H1 (cell line): ENCODE measurements at regions not wholly inside any gene's neighbourhood (a gene's known extent, or its start where the extent isn't known, plus 50 kb on each side); places are given as distances from the start of the nearest gene placed in this dataset.

Experiments
- CTCF ChIA-PET: fragments of 300-600 bp; sonication (Branson Sonifier 250); formaldehyde crosslinking; loops from one replicate; lab custom pipeline; 2021; ENCODE audit not compliant: partially characterized antibody; lab: Charles Lee
- POLR2A ChIA-PET: fragments of 300-600 bp; sonication (Branson Sonifier 250); formaldehyde crosslinking; loops from one replicate; lab custom pipeline; 2021; ENCODE audit warnings: inconsistent platforms; ENCODE audit not compliant: partially characterized antibody; lab: Charles Lee
- DNase-seq, 2 experiments: peaks; one replicate each; pipeline versions ENCODE4 v3.0.0 to v3.0.0-alpha.2; 2010 to 2022; ENCODE audit warnings: low spot score in 2 of 2, low read depth in 1 of 2, mixed read lengths in 1 of 2
- FAIRE-seq: peaks from 2 replicates; lab custom pipeline; 2011; peaks lifted over from hg19 to GRCh38; lab: Jason Lieb, UNC
- H2AFZ ChIP-seq: 2 replicates; pipeline ENCODE4 v1.8.1; 2012; ENCODE audit warnings: low read length, inconsistent platforms
- H2AK5ac ChIP-seq: 2 replicates; pipeline ENCODE4 v1.6.1; 2013; ENCODE audit warnings: low read depth, low read length
- H2BK120ac ChIP-seq: replicated peaks from 2 replicates; pipeline ENCODE3; 2013; ENCODE audit warnings: low read depth, low read length, inconsistent platforms
- H2BK12ac ChIP-seq: 2 replicates; pipeline ENCODE4 v1.6.1; 2013; ENCODE audit warnings: low read depth, low read length
- H2BK15ac ChIP-seq: 2 replicates; pipeline ENCODE4 v1.6.1; 2013; ENCODE audit warnings: low read length
- H2BK20ac ChIP-seq: 2 replicates; pipeline ENCODE4 v1.6.1; 2013; ENCODE audit warnings: low read length
- H2BK5ac ChIP-seq: 2 replicates; pipeline ENCODE4 v1.6.1; 2013; ENCODE audit warnings: low read depth, low read length
- H3K14ac ChIP-seq: 2 replicates; pipeline ENCODE4 v1.6.1; 2013; ENCODE audit warnings: inconsistent platforms; ENCODE audit not compliant: insufficient read length
- H3K18ac ChIP-seq: 2 replicates; pipeline ENCODE4 v1.6.1; 2013; ENCODE audit warnings: low read length; ENCODE audit errors: extremely low read depth
- H3K23ac ChIP-seq: 2 replicates; pipeline ENCODE4 v1.6.1; 2013; ENCODE audit warnings: inconsistent platforms; ENCODE audit not compliant: insufficient read length
- H3K23me2 ChIP-seq: 2 replicates; pipeline ENCODE4 v1.6.1; 2013; ENCODE audit warnings: low read depth, low read length
- H3K27ac ChIP-seq: 2 replicates; pipeline ENCODE4 v1.6.1; 2011; ENCODE audit warnings: low read depth, low read length, inconsistent platforms
- H3K27me3 ChIP-seq, 4 experiments: replicated peaks in 1 of 4; 1 replicate in 1 of 4; 2 replicates in 3 of 4; pipeline versions ENCODE4 v1.6.1 to v1.8.1; 2011 to 2013; ENCODE audit warnings: low read length in 3 of 4, mild to moderate bottlenecking in 3 of 4, inconsistent platforms in 2 of 4, mixed read lengths in 2 of 4, moderate library complexity in 1 of 4; ENCODE audit not compliant: control insufficient read depth in 3 of 4, insufficient read depth in 3 of 4; ENCODE audit errors: extremely low read depth in 1 of 4
- H3K36me3 ChIP-seq, 4 experiments: 2 replicates each; pipeline versions ENCODE4 v1.6.1 to v1.8.1; 2011 to 2013; ENCODE audit warnings: mild to moderate bottlenecking in 4 of 4, low read length in 3 of 4, moderate library complexity in 2 of 4, control low read depth in 1 of 4, inconsistent platforms in 1 of 4; ENCODE audit not compliant: insufficient read depth in 4 of 4, control insufficient read depth in 2 of 4
- H3K4ac ChIP-seq: replicated peaks from 2 replicates; pipeline ENCODE3; 2013; ENCODE audit warnings: low read length, low read depth, mixed read lengths, inconsistent platforms; ENCODE audit not compliant: insufficient read length
- H3K4me1 ChIP-seq, 4 experiments: replicated peaks in 1 of 4; 1 replicate in 1 of 4; 2 replicates in 3 of 4; pipeline versions ENCODE4 v1.6.1 to v1.8.1; 2011 to 2013; ENCODE audit warnings: low read length in 3 of 4, inconsistent platforms in 2 of 4, mixed read lengths in 1 of 4; ENCODE audit not compliant: insufficient read depth in 4 of 4, control insufficient read depth in 3 of 4
- H3K4me2 ChIP-seq, 2 experiments: 2 replicates each; pipeline versions ENCODE4 v1.6.1 to v1.8.1; 2011 to 2013; ENCODE audit warnings: low read depth in 2 of 2, low read length in 2 of 2, control low read depth in 1 of 2, inconsistent platforms in 1 of 2, mild to moderate bottlenecking in 1 of 2; ENCODE audit not compliant: insufficient read depth in 1 of 2
- H3K4me3 ChIP-seq, 4 experiments: fragments of 200-600, 300-600 bp in 1 of 4; sonication (generic), shearing (Covaris generic), sonication (Bioruptor Twin) in 1 of 4; 2 replicates each; pipeline versions ENCODE4 v1.5.1 to v1.8.1; 2011 to 2016; ENCODE audit warnings: low read length in 4 of 4, low read depth in 3 of 4, control low read depth in 2 of 4, inconsistent platforms in 2 of 4, mild to moderate bottlenecking in 2 of 4, mixed read lengths in 1 of 4, moderate library complexity in 1 of 4; ENCODE audit not compliant: insufficient read depth in 2 of 4; ENCODE audit errors: extremely low read depth in 1 of 4
- H3K56ac ChIP-seq: replicated peaks from 2 replicates; pipeline ENCODE3; 2013; ENCODE audit warnings: low read depth, mild to moderate bottlenecking, mixed read lengths, low read length, inconsistent platforms; ENCODE audit not compliant: insufficient read length
- H3K79me1 ChIP-seq: 2 replicates; pipeline ENCODE4 v1.6.1; 2013; ENCODE audit warnings: low read depth, low read length, control low read depth
- H3K79me2 ChIP-seq, 2 experiments: 2 replicates each; pipeline versions ENCODE4 v1.6.1 to v1.8.1; 2012 to 2013; ENCODE audit warnings: low read length in 2 of 2, mild to moderate bottlenecking in 2 of 2, inconsistent platforms in 1 of 2; ENCODE audit not compliant: insufficient read depth in 2 of 2, control insufficient read depth in 1 of 2
- H3K9ac ChIP-seq, 4 experiments: replicated peaks in 1 of 4; 1 replicate in 1 of 4; 2 replicates in 3 of 4; pipeline versions ENCODE4 v1.6.1 to v1.8.1; 2011 to 2013; ENCODE audit warnings: low read depth in 3 of 4, low read length in 3 of 4, control low read depth in 2 of 4, mild to moderate bottlenecking in 2 of 4, moderate library complexity in 2 of 4, inconsistent platforms in 1 of 4; ENCODE audit errors: extremely low read depth in 1 of 4
- H3K9me3 ChIP-seq, 2 experiments: 2 replicates each; pipeline versions ENCODE4 v1.6.1 to v1.8.1; 2012 to 2013; ENCODE audit warnings: mild to moderate bottlenecking in 2 of 2, moderate library complexity in 2 of 2, control low read depth in 1 of 2, inconsistent platforms in 1 of 2, low read depth in 1 of 2, low read length in 1 of 2, mixed read lengths in 1 of 2; ENCODE audit not compliant: insufficient read depth in 2 of 2
- H4K20me1 ChIP-seq, 2 experiments: replicated peaks in 1 of 2; 2 replicates each; pipeline versions ENCODE3 to v1.8.1; 2011 to 2013; ENCODE audit warnings: inconsistent platforms in 2 of 2, low read length in 2 of 2, mild to moderate bottlenecking in 1 of 2; ENCODE audit not compliant: insufficient read depth in 2 of 2, control insufficient read depth in 1 of 2
- H4K5ac ChIP-seq: 2 replicates; pipeline ENCODE4 v1.6.1; 2013; ENCODE audit warnings: low read length, low read depth, mixed read lengths, inconsistent platforms; ENCODE audit not compliant: insufficient read length
- H4K8ac ChIP-seq: 2 replicates; pipeline ENCODE4 v1.8.0; 2013; ENCODE audit warnings: mild to moderate bottlenecking, moderate library complexity, low read length, inconsistent platforms; ENCODE audit not compliant: insufficient read depth; ENCODE audit errors: extremely low read depth
- H4K91ac ChIP-seq: replicated peaks from 2 replicates; pipeline ENCODE3; 2013; ENCODE audit warnings: low read length, mixed read lengths, inconsistent platforms; ENCODE audit not compliant: insufficient read length
- CBX5 ChIP-seq: fragments of 300-800, 300-1000 bp; sonication (generic); IDR thresholded peaks from 2 replicates; pipeline ENCODE4 v1.7.1; 2016; ENCODE audit warnings: antibody characterized with exemption, low read length, low read depth
- KDM1A ChIP-seq: fragments of 200-600, 300-600 bp; sonication (generic); IDR thresholded peaks from 2 replicates; pipeline ENCODE4 v1.7.1; 2016; ENCODE audit warnings: mild to moderate bottlenecking, low read length, borderline replicate concordance
- MAX ChIP-seq: IDR thresholded peaks from 2 replicates; pipeline ENCODE4 v1.6.1; 2012; ENCODE audit warnings: inconsistent platforms
- SIX5 ChIP-seq: IDR thresholded peaks from 2 replicates; pipeline ENCODE4 v1.6.1; 2011; ENCODE audit warnings: mild to moderate bottlenecking, low read depth, low read length
- TAF1 ChIP-seq: IDR thresholded peaks from 2 replicates; pipeline ENCODE4 v1.6.1; 2011; ENCODE audit warnings: mild to moderate bottlenecking, low read depth, low read length
- ZNF274 ChIP-seq: IDR thresholded peaks from 2 replicates; pipeline ENCODE4 v1.7.0; 2012; ENCODE audit warnings: low read length, borderline replicate concordance; ENCODE audit errors: extremely low read depth
- WGBS, 2 experiments: shearing (Covaris generic) in 1 of 2; methylation state at CpG; one replicate each; pipeline versions ENCODE4 v1.1.6 to v1.1.7; 2013 to 2015; ENCODE audit warnings: low lambda C conversion rate in 2 of 2, mixed read lengths in 2 of 2, inconsistent platforms in 1 of 2, low coverage in 1 of 2, missing lambda C conversion rate in 1 of 2; ENCODE audit not compliant: insufficient replicate concordance in 2 of 2, insufficient coverage in 1 of 2, insufficient read length in 1 of 2; ENCODE audit errors: extremely low coverage in 1 of 2, missing lambda C conversion rate in 1 of 2; 5-methylcytosine and 5-hydroxymethylcytosine counted together

- no peak for DNase-seq
- H3K4me1 ChIP-seq: peaks cover 0 to 3% (median under 1%) of the 10 kb centered on the region in 4 experiments; a peak in 1 of 7 replicates
- no peak overlapping the region for H4K8ac ChIP-seq
- H3K9me3 ChIP-seq: no peaks in the 10 kb centered on the region
- 92% methylated on average over 4 of the region's 4 CpGs; no CpG with 5 or more reads in 1 of the 2 experiments for WGBS, 2 experiments
- no peaks in the 10 kb centered on the region for H3K27me3 ChIP-seq
- H3K79me1 ChIP-seq: no peaks in the 10 kb centered on the region
- H3K27ac ChIP-seq: no peak overlapping the region
- H2BK120ac ChIP-seq: no peak overlapping the region
- FAIRE-seq: no peak
- no peak overlapping the region for H3K9ac ChIP-seq
- CTCF ChIA-PET: interaction anchor here (0.7 to 1.2 kb wide), 3 partner anchors 17 to 130 kb away, joined by 3 to 6 read pairs (median 3); no protein-coding TSS in a partner anchor
- H3K18ac ChIP-seq: no peak overlapping the region
- H3K23ac ChIP-seq: no peak overlapping the region
- no peak overlapping the region for H3K4ac ChIP-seq
- no peak overlapping the region for H4K5ac ChIP-seq
- no peak overlapping the region for H3K4me2 ChIP-seq
- H3K79me2 ChIP-seq: no peaks in the 10 kb centered on the region
- no peaks in the 10 kb centered on the region for H3K23me2 ChIP-seq
- H4K91ac ChIP-seq: no peak overlapping the region
- H2BK5ac ChIP-seq: no peak overlapping the region
- no peak overlapping the region for H2BK15ac ChIP-seq
- H2AK5ac ChIP-seq: no peak overlapping the region
- no peak overlapping the region for H3K56ac ChIP-seq
- POLR2A ChIA-PET: no interaction called here
- H2AFZ ChIP-seq: no peak overlapping the region
- no peaks in the 10 kb centered on the region for H3K36me3 ChIP-seq
- no peak overlapping the region for H3K14ac ChIP-seq
- H2BK20ac ChIP-seq: no peak overlapping the region
- H2BK12ac ChIP-seq: no peak overlapping the region
- H4K20me1 ChIP-seq: no peaks in the 10 kb centered on the region
- H3K4me3 ChIP-seq: no peak overlapping the region
- no peak for TF ChIP-seq ZNF274
- TF ChIP-seq MAX: no peak
- TF ChIP-seq KDM1A: no peak
- TF ChIP-seq CBX5: no peak
- no peak for TF ChIP-seq TAF1
- no peak for TF ChIP-seq SIX5
Measured at GRCh38 chr3:187966096-187966495, 187.9 kb upstream of the LPP start.
